Activated naive CD4-positive, alpha-beta T cell treated with anti-CD3 and anti-CD28 coated beads, Interleukin-2, amount 10 ng/mL, durations not matched to agents 7 days and 5 days (primary cell): ENCODE measurements at regions not wholly inside any gene's neighbourhood (a gene's known extent, or its start where the extent isn't known, plus 50 kb on each side); places are given as distances from the start of the nearest gene placed in this dataset.

Experiments
- CTCF ChIA-PET: fragments of 350-600 bp; sonication (Branson Sonifier 250); formaldehyde crosslinking; loops from one replicate; lab custom pipeline; 2021; ENCODE audit warnings: antibody characterized with exemption; lab: Charles Lee
- DNase-seq: peaks from one replicate; pipeline ENCODE4 v3.0.0-alpha.2; 2020
- H3K27ac Mint-ChIP-seq: one replicate; pipeline ENCODE4 v1.8.0; 2021; ENCODE audit warnings: mild to moderate bottlenecking, moderate library complexity, mixed read lengths
- H3K27me3 Mint-ChIP-seq: one replicate; pipeline ENCODE4 v1.8.0; 2021; ENCODE audit warnings: mild to moderate bottlenecking, mixed read lengths
- H3K36me3 Mint-ChIP-seq: one replicate; pipeline ENCODE4 v1.8.0; 2021; ENCODE audit warnings: mixed read lengths
- H3K4me1 Mint-ChIP-seq: one replicate; pipeline ENCODE4 v1.8.0; 2021; ENCODE audit warnings: mixed read lengths
- H3K4me3 Mint-ChIP-seq: one replicate; pipeline ENCODE4 v1.8.0; 2021; ENCODE audit warnings: mild to moderate bottlenecking, moderate library complexity, mixed read lengths
- H3K9me3 Mint-ChIP-seq: one replicate; pipeline ENCODE4 v1.8.0; 2021; ENCODE audit warnings: mixed read lengths

- Mint-ChIP-seq H3K27me3 (peaks cover 12% of the 10 kb centered on the region), H3K4me3 (no peak overlapping the region), H3K4me1 (peaks cover 8% of the 10 kb centered on the region), H3K9me3 (peaks cover 3% of the 10 kb centered on the region), H3K36me3 (no peaks in the 10 kb centered on the region), H3K27ac (no peak overlapping the region)
- no peak for DNase-seq
- CTCF ChIA-PET, result no interaction called here
Measured at GRCh38 chr20:48471176-48471575, 356.6 kb downstream of the PREX1 start.

- Mint-ChIP-seq H3K4me3 (no peak overlapping the region), H3K36me3 (no peaks in the 10 kb centered on the region), H3K4me1 (peaks cover 8% of the 10 kb centered on the region), H3K27ac (no peak overlapping the region), H3K9me3 (peaks cover 3% of the 10 kb centered on the region), H3K27me3 (peaks cover 9% of the 10 kb centered on the region)
- CTCF ChIA-PET, result no interaction called here
- DNase-seq, result no peak
Measured at GRCh38 chr20:48470141-48470540, 357.7 kb downstream of the PREX1 start.

- no peaks in the 10 kb centered on the region for H3K36me3 Mint-ChIP-seq
- CTCF ChIA-PET, result no interaction called here
- H3K4me3 Mint-ChIP-seq, result no peak overlapping the region
- no peak for DNase-seq
- peaks cover 8% of the 10 kb centered on the region for H3K4me1 Mint-ChIP-seq
- no peak overlapping the region for H3K27ac Mint-ChIP-seq
- peaks cover 3% of the 10 kb centered on the region for H3K9me3 Mint-ChIP-seq
- H3K27me3 Mint-ChIP-seq, result peaks cover 9% of the 10 kb centered on the region
Measured at GRCh38 chr20:48469026-48469425, 358.8 kb downstream of the PREX1 start.

GRCh38 chr20:48468571-48468970, 359.2 kb downstream of the PREX1 start:
- CTCF ChIA-PET, result no interaction called here
- Mint-ChIP-seq H3K4me1 (peaks cover 8% of the 10 kb centered on the region), H3K36me3 (no peaks in the 10 kb centered on the region), H3K27me3 (peaks cover 9% of the 10 kb centered on the region), H3K9me3 (peaks cover 3% of the 10 kb centered on the region), H3K27ac (no peak overlapping the region), H3K4me3 (no peak overlapping the region)
- DNase-seq, result no peak

GRCh38 chr20:48467622-48468021, 360.2 kb downstream of the PREX1 start:
- Mint-ChIP-seq H3K4me1 (peaks cover 8% of the 10 kb centered on the region), H3K9me3 (peaks cover 3% of the 10 kb centered on the region), H3K27ac (peak overlapping the region; percentile 34), H3K4me3 (no peak overlapping the region), H3K27me3 (peaks cover 16% of the 10 kb centered on the region), H3K36me3 (no peaks in the 10 kb centered on the region)
- CTCF ChIA-PET, result no interaction called here
- peak; percentile 43 for DNase-seq

GRCh38 chr20:48465271-48465670, 362.5 kb downstream of the PREX1 start:
- H3K27ac Mint-ChIP-seq, result no peak overlapping the region
- no peak overlapping the region for H3K4me3 Mint-ChIP-seq
- DNase-seq, result no peak
- H3K36me3 Mint-ChIP-seq, result no peaks in the 10 kb centered on the region
- CTCF ChIA-PET, result no interaction called here
- peaks cover 3% of the 10 kb centered on the region for H3K9me3 Mint-ChIP-seq
- peaks cover 27% of the 10 kb centered on the region for H3K27me3 Mint-ChIP-seq
- H3K4me1 Mint-ChIP-seq, result peaks cover 8% of the 10 kb centered on the region

- H3K4me1 Mint-ChIP-seq, result peaks cover 8% of the 10 kb centered on the region
- CTCF ChIA-PET, result no interaction called here
- DNase-seq, result no peak
- no peak overlapping the region for H3K27ac Mint-ChIP-seq
- peaks cover 3% of the 10 kb centered on the region for H3K9me3 Mint-ChIP-seq
- peaks cover 23% of the 10 kb centered on the region for H3K27me3 Mint-ChIP-seq
- no peak overlapping the region for H3K4me3 Mint-ChIP-seq
- no peaks in the 10 kb centered on the region for H3K36me3 Mint-ChIP-seq
Measured at GRCh38 chr20:48463916-48464315, 363.9 kb downstream of the PREX1 start.

- DNase-seq, result no peak
- H3K4me3 Mint-ChIP-seq, result no peak overlapping the region
- H3K4me1 Mint-ChIP-seq, result peaks cover 8% of the 10 kb centered on the region
- no peak overlapping the region for H3K27ac Mint-ChIP-seq
- no peaks in the 10 kb centered on the region for H3K36me3 Mint-ChIP-seq
- H3K9me3 Mint-ChIP-seq, result peaks cover 3% of the 10 kb centered on the region
- CTCF ChIA-PET, result no interaction called here
- peaks cover 23% of the 10 kb centered on the region for H3K27me3 Mint-ChIP-seq
Measured at GRCh38 chr20:48463096-48463720, 364.6 kb downstream of the PREX1 start.

- DNase-seq, result no peak
- Mint-ChIP-seq H3K36me3 (no peaks in the 10 kb centered on the region), H3K9me3 (no peaks in the 10 kb centered on the region), H3K27me3 (peaks cover 18% of the 10 kb centered on the region), H3K27ac (no peak overlapping the region), H3K4me1 (no peaks in the 10 kb centered on the region), H3K4me3 (no peak overlapping the region)
- CTCF ChIA-PET, result no interaction called here
Measured at GRCh38 chr20:48461735-48462119, 366.1 kb downstream of the PREX1 start.

GRCh38 chr20:48461091-48461734, 366.6 kb downstream of the PREX1 start:
- H3K27ac Mint-ChIP-seq, result no peak overlapping the region
- no peak for DNase-seq
- H3K4me1 Mint-ChIP-seq, result no peaks in the 10 kb centered on the region
- no peak overlapping the region for H3K4me3 Mint-ChIP-seq
- H3K9me3 Mint-ChIP-seq, result no peaks in the 10 kb centered on the region
- H3K36me3 Mint-ChIP-seq, result no peaks in the 10 kb centered on the region
- CTCF ChIA-PET, result no interaction called here
- H3K27me3 Mint-ChIP-seq, result peaks cover 18% of the 10 kb centered on the region

GRCh38 chr20:48460681-48461080, 367.1 kb downstream of the PREX1 start:
- CTCF ChIA-PET, result no interaction called here
- Mint-ChIP-seq H3K4me3 (no peak overlapping the region), H3K4me1 (no peaks in the 10 kb centered on the region), H3K9me3 (no peaks in the 10 kb centered on the region), H3K27me3 (peaks cover 18% of the 10 kb centered on the region), H3K27ac (no peak overlapping the region), H3K36me3 (no peaks in the 10 kb centered on the region)
- DNase-seq, result no peak

- H3K27ac Mint-ChIP-seq, result no peak overlapping the region
- no peaks in the 10 kb centered on the region for H3K4me1 Mint-ChIP-seq
- DNase-seq, result no peak
- no peaks in the 10 kb centered on the region for H3K9me3 Mint-ChIP-seq
- no peak overlapping the region for H3K4me3 Mint-ChIP-seq
- H3K36me3 Mint-ChIP-seq, result no peaks in the 10 kb centered on the region
- CTCF ChIA-PET, result no interaction called here
- peaks cover 19% of the 10 kb centered on the region for H3K27me3 Mint-ChIP-seq
Measured at GRCh38 chr20:48459722-48460395, 367.9 kb downstream of the PREX1 start.

- no peaks in the 10 kb centered on the region for H3K9me3 Mint-ChIP-seq
Measured at GRCh38 chr20:48458601-48459385, 369.0 kb downstream of the PREX1 start.

GRCh38 chr20:48458003-48458377, 369.8 kb downstream of the PREX1 start:
- Mint-ChIP-seq H3K27ac (no peak overlapping the region), H3K9me3 (no peaks in the 10 kb centered on the region), H3K27me3 (peaks cover 18% of the 10 kb centered on the region), H3K4me1 (no peaks in the 10 kb centered on the region), H3K36me3 (no peaks in the 10 kb centered on the region), H3K4me3 (no peak overlapping the region)
- CTCF ChIA-PET, result no interaction called here
- DNase-seq, result no peak

More at GRCh38 chr20:48458601-48459385, 369.0 kb downstream of the PREX1 start:
- CTCF ChIA-PET, result no interaction called here
- no peak overlapping the region for H3K4me3 Mint-ChIP-seq
- peaks cover 21% of the 10 kb centered on the region for H3K27me3 Mint-ChIP-seq
- H3K27ac Mint-ChIP-seq, result no peak overlapping the region
- no peaks in the 10 kb centered on the region for H3K36me3 Mint-ChIP-seq
- DNase-seq, result no peak
- no peaks in the 10 kb centered on the region for H3K4me1 Mint-ChIP-seq
